ENCODE measurements at regions not wholly inside any gene's neighbourhood (a gene's known extent, or its start where the extent isn't known, plus 50 kb on each side); places are given as distances from the start of the nearest gene placed in this dataset.

DNA sequence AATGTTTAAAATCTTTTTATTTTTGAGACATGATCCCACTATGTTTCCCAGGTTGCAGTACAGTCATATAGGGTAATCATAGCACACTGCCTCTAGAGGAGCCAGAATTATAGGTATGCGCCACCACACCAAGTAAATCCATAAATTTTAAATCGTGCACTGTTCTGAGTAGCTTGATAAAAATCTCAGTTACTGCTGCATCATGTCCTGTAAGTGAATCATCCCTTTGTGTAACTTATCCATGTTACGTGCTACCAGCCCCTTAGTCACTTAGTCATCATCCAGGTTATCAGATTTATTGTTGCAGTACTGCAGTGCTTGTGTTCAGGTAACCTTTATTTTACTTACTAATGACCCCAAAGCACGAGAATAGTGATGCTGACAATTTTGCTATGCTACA lies 1770.9 kb downstream of the BRINP3 start:
- no peak overlapping the region for H3K27ac ChIP-seq
- H3K27me3 ChIP-seq, result no peaks in the 10 kb centered on the region
- no peaks in the 10 kb centered on the region for H3K36me3 ChIP-seq
- 42% methylated on average over 4 of the region's 4 CpGs for WGBS (ENCODE audit: insufficient coverage, low coverage, low lambda C conversion rate, missing lambda C conversion rate)
- no peaks in the 10 kb centered on the region for H3K4me1 ChIP-seq
- DNase-seq, result no peak
- no peaks in the 10 kb centered on the region for H3K9me3 ChIP-seq
- no peak overlapping the region for H3K4me3 ChIP-seq
- no peak for ATAC-seq
- TF ChIP-seq, protein P1, sequence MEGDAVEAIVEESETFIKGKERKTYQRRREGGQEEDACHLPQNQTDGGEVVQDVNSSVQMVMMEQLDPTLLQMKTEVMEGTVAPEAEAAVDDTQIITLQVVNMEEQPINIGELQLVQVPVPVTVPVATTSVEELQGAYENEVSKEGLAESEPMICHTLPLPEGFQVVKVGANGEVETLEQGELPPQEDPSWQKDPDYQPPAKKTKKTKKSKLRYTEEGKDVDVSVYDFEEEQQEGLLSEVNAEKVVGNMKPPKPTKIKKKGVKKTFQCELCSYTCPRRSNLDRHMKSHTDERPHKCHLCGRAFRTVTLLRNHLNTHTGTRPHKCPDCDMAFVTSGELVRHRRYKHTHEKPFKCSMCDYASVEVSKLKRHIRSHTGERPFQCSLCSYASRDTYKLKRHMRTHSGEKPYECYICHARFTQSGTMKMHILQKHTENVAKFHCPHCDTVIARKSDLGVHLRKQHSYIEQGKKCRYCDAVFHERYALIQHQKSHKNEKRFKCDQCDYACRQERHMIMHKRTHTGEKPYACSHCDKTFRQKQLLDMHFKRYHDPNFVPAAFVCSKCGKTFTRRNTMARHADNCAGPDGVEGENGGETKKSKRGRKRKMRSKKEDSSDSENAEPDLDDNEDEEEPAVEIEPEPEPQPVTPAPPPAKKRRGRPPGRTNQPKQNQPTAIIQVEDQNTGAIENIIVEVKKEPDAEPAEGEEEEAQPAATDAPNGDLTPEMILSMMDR (IDR thresholded peaks at IDR 0.05), result no peak
- no peak for TF ChIP-seq POLR2A (IDR thresholded peaks at IDR 0.05)
- intact Hi-C loops (cut with DNase I), result no loop called here

DNA sequence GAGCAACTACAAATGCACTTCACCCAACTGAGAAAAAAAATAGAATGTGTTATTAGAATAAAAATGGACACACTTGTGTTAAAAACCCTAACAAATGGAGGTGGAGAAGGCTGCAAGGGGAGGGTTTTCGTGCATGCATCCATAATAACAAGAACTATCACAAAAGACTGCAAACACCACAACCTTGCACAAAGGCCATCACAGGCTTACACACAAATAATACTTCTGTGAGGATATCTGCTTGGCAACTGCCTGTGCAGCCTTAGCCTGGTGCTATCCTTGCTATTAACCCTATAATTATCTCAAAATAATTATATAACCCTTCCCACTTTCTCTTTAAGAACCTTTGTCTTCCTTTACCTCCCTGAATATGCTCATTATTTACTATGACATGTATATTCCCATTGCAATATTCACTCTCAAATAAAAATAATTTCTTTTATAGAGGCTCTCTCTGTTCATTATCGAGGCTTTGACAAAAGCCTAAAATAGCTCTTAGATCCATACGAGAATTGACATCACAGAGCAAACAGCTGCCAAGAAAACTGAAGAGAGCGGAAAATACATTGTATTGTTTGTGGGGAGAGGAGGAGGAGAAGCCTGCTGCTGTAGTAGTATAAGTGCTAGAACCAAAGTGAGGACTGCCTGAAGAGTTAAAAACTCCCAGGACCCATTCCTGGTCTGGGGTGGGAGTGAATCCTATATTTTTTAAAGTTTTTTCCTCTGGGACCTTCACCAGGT lies 1768.7 kb downstream of the BRINP3 start:
- H3K27me3 ChIP-seq, result no peaks in the 10 kb centered on the region
- no peak for TF ChIP-seq POLR2A (IDR thresholded peaks at IDR 0.05)
- TF ChIP-seq, protein P1 (IDR thresholded peaks at IDR 0.05), result no peak
- WGBS (ENCODE audit: insufficient coverage, low coverage, low lambda C conversion rate, missing lambda C conversion rate), result 31% methylated on average over 4 of the region's 4 CpGs

DNA sequence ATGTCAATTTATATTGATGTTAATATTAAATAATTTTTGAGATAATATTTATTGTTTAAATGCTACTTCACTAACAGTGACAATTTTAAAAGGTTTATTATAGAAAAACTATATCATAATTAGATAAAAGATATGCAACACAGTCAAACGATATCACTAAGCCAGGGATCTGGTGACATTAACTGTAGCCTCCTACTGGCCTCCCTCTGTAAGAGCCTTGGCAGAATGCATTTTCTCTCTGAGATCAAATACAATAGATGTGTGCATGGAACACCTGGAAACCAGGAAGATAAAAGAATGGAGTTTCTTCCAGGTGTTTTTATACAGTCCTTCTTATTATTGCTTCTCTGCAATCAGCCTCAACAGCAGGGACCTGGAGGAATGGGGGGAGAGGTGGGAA lies 1762.1 kb downstream of the BRINP3 start:
- H3K27ac ChIP-seq, result no peak overlapping the region
- DNase-seq, result no peak
- H3K36me3 ChIP-seq, result no peaks in the 10 kb centered on the region
- no peak for ATAC-seq
- H3K4me3 ChIP-seq, result no peak overlapping the region
- 33% methylated on average over 1 of the region's 1 CpG for WGBS (ENCODE audit: insufficient coverage, low coverage, low lambda C conversion rate, missing lambda C conversion rate)
- TF ChIP-seq, protein P1 (IDR thresholded peaks at IDR 0.05), result no peak
- no peak for TF ChIP-seq POLR2A (IDR thresholded peaks at IDR 0.05)
- no peaks in the 10 kb centered on the region for H3K27me3 ChIP-seq
- no peaks in the 10 kb centered on the region for H3K9me3 ChIP-seq
- intact Hi-C loops (cut with DNase I), result no loop called here
- no peaks in the 10 kb centered on the region for H3K4me1 ChIP-seq

More for the DNA sequence above, 1768.7 kb downstream of the BRINP3 start:
- intact Hi-C loops (cut with DNase I), result no loop called here
- Histone ChIP-seq H3K27ac (no peak overlapping the region), H3K4me3 (no peak overlapping the region), H3K9me3 (no peaks in the 10 kb centered on the region), H3K36me3 (no peaks in the 10 kb centered on the region), H3K4me1 (no peaks in the 10 kb centered on the region)
- DNase-seq (no peak), ATAC-seq (no peak)

DNA sequence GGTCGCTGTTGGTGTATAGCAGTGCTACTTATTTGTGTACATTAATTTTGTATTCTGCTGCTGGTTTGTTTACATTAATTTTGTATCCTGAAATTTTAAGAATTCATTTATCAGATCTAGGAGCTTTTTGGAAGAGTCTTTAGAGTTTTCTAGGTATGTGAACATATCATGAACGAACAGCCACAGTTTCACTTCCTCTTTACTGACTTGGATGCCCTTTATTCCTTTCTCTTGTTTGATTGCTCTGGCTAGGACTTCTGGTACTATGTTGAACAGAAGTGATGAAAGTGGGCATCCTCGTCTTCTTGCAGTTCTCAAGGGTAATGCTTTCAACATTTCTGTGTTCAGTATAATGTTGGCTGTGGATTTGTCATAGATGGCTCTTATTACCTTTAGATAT lies 1757.9 kb downstream of the BRINP3 start:
- H3K9me3 ChIP-seq, result no peaks in the 10 kb centered on the region
- no peak overlapping the region for H3K27ac ChIP-seq
- DNase-seq (no peak), ATAC-seq (no peak)
- H3K4me1 ChIP-seq, result no peaks in the 10 kb centered on the region
- intact Hi-C loops (cut with DNase I), result no loop called here
- WGBS (ENCODE audit: insufficient coverage, low coverage, low lambda C conversion rate, missing lambda C conversion rate), result 26% methylated on average over 3 of the region's 3 CpGs
- no peaks in the 10 kb centered on the region for H3K27me3 ChIP-seq
- TF ChIP-seq POLR2A (IDR thresholded peaks at IDR 0.05), result no peak
- TF ChIP-seq, protein P1 (IDR thresholded peaks at IDR 0.05), result no peak
- no peak overlapping the region for H3K4me3 ChIP-seq
- no peaks in the 10 kb centered on the region for H3K36me3 ChIP-seq

Measured in right lobe of liver (tissue), 6 donors.